PC-9 (cell line): ENCODE measurements at regions not wholly inside any gene's neighbourhood (a gene's known extent, or its start where the extent isn't known, plus 50 kb on each side); places are given as distances from the start of the nearest gene placed in this dataset.

Experiments used
- CTCF ChIP-seq: fragments of 200-600 bp; sonication (generic); conservative IDR thresholded peaks from 2 replicates; pipeline ENCODE4 v1.6.1; 2017; ENCODE audit warnings: mixed run types, antibody characterized with exemption, mild to moderate bottlenecking, moderate library complexity
- EZH2 ChIP-seq: fragments of 200-600 bp; sonication (generic); IDR thresholded peaks from 2 replicates; pipeline ENCODE4 v1.8.0; 2017; ENCODE audit warnings: antibody characterized with exemption, low read depth

GRCh38 chr11:26783997-26784396 is 62.1 kb upstream of the SLC5A12 start:
- TF ChIP-seq CTCF = no peak
- no peak for TF ChIP-seq EZH2
